C1 segment of cervical spinal cord (tissue), 14 donors: ENCODE measurements at regions not wholly inside any gene's neighbourhood (a gene's known extent, or its start where the extent isn't known, plus 50 kb on each side); places are given as distances from the start of the nearest gene placed in this dataset.

Experiments
- DNase-seq, 14 donors: peaks; one replicate each; lab custom pipeline; 2025; lab: John Stamatoyannopoulos, UW

DNA sequence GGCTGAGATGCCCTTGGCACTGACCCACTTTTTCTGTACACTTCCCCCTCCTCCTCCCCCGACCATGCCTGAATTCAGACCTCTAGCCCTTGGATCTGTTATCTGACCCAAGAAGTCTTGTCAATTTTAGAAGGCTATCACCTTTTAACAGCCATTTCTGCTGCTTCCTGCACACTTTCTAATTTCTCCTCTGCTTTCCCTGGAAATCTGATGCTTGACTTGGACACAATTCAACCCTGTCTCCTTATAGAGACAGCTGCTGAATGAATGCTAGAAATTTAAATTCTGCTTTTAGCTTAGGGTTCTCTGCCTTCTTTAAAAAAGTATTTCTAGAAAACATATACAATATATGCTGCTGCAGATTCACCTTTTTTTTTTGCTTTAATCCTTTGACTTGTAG, 417.9 kb upstream of the KLF6 start:
- DNase-seq: no peak

DNA sequence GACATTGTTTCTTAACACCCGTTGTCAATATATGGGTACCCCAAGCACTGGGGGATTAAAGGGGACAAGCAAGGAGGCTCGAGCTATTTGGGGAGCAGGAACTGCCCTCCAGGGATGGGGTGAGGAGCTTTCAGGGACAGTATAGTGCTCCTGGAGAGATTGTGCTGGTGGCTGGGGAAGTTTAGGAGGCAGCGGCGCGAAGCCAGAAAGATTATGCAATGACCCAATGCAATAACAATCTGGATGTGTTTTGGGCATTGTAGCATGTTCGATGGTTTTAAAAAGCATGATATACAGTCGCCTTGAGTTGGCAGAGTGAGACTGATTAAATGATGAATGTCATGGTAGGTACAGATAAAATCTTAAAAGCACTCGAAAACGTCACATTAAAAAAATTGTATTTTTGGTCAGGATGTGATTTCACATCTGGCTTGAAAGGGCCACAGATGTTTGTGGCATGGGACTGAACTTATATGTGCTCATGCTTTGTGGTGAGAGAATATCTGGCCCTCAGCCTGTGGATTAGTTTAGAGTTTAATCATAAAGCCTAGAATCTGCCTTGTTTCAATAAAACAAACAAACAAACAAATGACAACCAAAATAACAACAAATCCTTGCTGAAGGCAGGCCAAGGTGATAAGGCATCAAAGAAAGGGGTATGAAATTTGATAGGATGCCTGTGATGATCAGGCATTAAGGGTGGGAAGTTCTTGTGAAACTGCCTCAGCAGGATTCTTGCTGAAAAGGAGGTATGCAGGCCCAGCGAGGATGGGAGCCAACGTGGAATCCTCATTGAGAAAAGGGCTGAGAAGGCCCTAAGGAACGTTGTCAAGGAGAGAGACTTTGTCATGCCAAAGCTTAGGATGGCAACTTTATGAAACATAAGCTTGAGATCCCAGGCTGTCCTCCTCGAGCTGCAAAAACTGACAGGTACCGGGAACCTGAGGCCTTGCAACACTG, 417.1 kb upstream of the KLF6 start:
- no peak for DNase-seq

GRCh38 chr10:4199196-4199595, 414.2 kb upstream of the KLF6 start:
- no peak for DNase-seq

DNA sequence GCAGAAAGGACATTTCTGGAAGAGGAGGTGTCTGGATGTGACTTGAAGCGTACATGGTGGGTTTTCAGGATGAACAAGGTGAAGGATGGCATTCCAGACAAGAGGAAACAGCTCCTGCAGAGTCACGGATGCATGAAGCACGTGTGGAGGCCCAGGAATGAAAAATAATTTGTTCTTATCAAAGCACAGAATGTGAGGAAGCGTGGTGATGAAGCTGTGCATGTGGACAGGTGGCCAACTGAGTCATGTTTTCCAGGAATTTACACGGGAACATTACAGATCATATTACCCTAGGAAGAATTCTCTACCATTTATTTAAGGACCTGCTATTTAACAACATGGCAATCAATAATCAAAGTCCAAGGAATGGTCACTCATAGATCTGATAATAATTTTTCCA, 413.2 kb upstream of the KLF6 start:
- no peak for DNase-seq

DNA sequence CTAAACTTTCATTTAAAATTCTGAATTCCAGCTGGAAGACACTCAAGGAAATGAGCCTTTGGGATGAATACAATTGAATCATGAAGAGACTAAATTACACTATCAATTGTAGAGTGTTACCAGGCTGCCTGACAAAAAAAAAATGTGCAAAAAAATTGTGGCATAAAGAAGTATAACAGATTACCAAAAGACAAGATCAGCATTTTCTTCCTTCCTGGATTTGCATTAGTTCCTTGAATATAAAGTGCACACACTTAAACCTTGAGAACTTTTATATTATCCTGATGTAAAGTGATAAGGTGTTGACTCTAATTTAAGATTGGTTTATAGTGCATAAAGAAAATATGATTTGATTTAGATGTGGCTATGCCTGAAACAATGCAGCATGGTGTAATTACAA, 412.7 kb upstream of the KLF6 start:
- DNase-seq: no peak

DNA sequence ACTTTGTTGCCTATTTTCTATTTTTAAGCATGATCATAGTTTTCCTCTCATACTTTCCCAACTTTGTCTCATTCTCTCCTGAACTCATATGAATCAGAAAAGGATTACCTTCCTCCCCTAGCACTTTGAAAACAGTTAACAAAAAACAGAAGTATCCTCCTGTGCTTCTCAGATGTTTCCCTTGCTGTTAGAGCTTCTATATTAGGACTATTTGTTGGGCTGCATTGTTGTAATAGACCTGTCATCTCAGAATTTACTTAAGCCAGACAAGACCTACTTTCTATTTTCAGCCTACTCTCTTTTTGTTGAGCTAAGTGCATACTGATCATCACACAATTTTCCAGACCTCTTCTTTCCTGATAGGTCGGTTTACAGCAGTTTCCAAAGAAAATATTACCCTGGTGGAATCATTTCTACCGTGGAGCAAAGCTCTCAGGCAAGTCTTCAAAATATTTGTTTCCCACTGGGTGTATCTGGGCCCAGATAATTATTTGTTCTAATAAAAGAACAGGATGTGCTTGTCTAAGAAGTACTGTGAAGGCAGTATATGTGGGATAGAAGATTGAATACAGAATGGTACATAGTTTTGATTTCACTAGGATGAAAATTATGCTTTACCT, 411.9 kb upstream of the KLF6 start:
- DNase-seq: no peak

DNA sequence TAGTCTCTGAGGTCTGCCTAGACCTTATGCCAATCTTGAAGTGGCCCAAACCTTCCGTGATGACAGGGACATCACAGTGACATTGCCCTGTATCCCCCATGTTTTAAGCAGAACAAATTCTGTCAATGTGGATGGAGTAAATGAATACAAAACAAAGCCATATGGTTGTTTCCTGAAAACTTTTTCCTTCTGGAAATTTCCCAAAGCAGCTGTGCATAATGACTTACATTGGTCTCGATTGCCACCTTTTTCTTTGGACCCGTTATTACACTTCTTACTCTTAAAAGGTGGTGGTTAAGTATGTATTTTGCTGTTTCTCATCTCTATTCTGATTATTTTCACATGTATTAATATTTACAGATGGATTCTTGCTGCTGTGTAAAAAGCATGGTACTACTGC, 411.2 kb upstream of the KLF6 start:
- no peak for DNase-seq

DNA sequence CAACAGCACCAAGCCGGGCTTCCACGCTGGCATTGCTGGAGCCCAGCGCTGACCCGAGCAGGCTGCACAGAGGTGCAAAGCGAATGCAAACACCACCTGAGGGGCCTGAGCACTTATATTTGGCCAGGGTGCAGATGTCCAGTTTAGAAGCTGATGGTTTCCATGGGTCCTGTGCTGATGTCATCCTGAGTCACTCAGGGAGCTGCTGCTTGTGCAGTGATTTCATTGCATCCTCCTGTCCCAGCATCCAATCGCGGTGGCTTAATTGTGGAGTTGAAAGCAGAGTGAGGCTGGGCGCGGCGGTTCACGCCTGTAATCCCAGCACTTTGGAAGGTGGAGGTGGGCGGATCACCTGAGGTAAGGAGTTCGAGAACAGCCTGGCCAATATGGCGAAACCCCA, 410.2 kb upstream of the KLF6 start:
- no peak for DNase-seq

DNA sequence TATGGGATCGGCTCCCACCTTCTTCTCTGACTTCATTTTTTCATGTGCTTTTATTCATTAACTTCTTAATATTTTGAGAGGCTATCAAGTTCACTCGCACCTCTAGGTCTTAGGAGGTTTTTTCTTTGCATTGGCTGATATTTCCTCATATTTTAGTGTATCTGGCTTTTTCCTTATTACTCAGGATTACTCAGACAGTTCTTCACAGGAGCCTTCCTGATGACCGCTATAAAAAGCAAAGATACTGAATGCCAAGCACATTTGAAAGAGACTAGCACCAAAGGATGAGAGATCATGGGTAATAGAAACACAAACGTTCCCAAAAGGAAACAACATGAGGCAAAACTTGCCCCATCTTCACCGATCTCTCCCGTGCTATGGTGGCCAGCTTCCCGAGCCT, 409.2 kb upstream of the KLF6 start:
- no peak for DNase-seq

- DNase-seq: no peak
Observed at GRCh38 chr10:4191894-4192293, 406.9 kb upstream of the KLF6 start.

GRCh38 chr10:4191354-4191753, 406.3 kb upstream of the KLF6 start:
- no peak for DNase-seq

DNA sequence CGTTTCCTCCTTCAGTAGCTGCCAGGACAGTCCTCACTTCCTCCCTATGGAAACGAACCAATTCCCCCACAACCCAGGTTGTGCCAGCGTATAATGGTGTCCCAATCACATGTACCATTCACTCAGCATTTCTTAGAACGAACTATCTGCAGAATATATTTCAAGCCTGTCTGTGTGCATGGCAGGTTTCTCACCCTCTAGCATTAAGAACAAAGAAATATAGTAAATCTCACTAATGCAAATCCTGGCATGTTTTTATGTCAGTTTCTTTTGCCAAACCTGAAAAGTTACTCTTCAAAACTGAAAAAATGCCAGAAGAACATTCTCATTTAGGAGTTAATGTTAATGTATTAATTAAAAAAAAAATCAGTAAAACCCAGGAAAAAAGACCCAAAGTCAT, 405.9 kb upstream of the KLF6 start:
- DNase-seq: no peak

- no peak for DNase-seq
Observed at GRCh38 chr10:4189281-4189680, 404.3 kb upstream of the KLF6 start.

- no peak for DNase-seq
Observed at GRCh38 chr10:4188406-4188805, 403.4 kb upstream of the KLF6 start.

DNA sequence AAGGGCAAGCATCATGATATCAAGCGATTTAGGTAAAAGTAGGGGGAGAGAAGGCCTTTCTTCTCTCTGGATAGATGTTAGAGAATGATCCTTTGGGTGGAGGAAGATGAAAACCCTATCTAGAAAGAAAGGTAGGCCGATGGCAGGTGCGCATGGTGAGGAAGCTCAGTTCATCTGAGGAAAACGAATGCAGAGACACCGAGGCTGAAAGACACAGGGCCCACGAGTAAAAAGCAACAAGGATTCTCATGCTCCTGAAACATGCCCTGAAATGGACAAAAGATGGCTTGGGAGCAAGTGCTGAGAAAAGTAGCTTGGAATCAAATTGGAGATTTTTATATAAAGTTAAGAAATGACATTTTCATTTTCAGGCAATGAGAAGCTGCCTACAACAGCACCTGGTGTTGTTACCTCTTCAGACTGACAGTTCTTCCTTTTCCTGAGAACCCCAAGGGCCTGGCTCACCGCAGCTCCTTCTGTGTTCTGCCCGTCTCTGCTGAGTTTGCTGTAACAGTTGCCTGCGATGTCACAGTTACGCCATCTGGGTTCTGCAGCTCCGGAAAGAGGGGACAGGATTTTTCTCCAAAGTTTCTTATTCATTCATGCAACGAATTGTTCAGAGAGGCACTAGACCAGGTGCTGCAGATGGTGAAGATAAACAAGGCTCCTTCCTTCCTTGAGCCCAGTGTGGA, 402.0 kb upstream of the KLF6 start:
- no peak for DNase-seq

DNA sequence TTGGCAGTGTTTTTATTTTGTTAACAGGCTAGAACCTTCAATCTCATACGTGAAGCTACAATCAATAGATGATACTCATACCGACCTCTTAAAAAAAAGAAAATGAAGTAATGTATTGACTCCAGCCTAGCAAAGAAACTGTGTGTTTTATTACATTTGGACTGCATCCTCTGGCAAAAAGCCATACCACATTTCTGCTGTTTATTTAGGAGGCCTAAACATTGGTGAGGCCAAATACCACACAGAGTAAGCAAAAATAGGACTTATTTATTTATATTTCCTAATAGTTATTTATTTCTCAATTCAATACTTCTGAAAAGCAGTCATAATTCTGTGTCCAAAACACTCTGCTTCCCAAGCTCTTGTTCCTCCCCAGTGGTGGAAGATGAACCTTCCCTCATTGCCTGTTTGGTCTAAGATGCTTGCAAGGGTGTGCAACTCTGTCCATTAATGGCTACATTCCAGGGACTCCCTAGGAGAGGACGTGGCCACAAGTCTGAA, 398.8 kb upstream of the KLF6 start:
- DNase-seq: no peak

DNA sequence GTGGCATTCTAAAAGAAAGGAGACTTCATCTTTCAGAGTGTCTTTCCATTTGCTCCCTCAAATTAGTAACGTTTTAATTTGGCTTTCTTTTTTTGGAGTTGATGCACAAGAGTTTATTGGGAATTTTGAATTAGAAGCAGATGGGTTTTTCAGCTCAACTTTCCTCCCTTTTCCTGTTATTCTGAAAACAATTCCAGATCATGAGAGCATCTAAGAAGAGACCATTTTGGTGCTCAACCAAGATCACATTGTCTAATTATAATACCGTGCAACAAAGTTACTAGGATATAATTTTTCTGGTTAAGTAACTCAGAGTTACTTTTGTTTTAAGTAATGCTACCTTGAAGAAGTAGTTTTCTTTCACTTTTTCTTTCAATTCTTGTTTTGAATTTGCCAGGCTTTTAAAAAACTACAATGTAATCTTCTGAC, 396.6 kb upstream of the KLF6 start:
- DNase-seq: no peak

DNA sequence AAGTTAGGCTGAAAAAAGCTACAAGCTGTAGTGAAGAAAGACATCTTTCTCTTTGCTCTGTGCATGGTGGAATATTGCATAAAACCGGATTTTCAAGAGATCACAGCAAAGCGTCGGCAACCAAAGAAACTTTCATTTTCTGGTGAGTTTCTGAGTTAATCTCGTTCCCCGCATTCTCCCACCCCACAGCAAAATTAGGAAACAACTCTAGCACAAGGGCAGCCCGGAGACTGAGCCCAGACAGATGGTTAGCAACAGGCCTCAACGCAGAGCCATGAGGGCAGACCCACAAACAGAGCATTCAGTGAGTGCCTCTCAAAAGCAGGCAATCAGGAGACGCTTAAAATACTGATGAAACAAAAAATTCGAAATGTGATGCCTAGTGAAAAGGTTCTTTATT, 396.1 kb upstream of the KLF6 start:
- no peak for DNase-seq

- DNase-seq: no peak
Observed at GRCh38 chr10:4177791-4178190, 392.8 kb upstream of the KLF6 start.

DNA sequence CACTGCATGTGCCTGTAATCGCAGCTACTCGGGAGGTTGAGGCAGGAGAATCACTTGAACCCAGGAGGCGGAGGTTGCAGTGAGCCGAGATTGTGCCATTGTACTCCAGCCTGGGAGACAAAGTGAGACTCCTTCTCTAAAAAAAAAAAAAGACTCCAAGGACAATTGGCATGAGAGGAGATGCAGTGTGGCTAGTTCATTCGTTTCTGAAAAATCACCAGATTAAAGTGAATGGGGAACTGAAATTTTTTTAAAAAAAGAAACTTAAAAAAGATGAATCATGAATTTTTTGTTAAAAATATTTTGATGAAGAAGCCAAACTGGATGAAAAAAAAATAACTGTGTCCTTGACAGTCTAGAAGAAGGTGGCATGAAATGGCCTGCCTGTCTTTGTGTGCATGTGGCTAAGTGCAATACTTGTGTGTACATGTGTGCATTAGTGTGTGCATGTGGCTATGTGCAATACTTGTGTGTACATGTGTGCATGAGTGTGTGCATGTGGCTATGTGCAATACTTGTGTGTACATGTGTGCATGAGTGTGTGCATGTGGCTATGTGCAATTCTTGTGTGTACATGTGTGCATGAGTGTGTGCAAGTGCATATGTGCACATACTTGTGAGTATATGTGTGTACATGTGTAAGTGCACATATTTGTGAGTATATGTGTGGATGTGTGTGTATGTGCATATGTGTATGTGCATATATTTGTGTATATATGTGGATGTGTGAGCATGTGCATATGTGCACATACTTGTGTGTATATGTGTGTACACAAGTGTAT, 391.7 kb upstream of the KLF6 start:
- no peak for DNase-seq

- DNase-seq: no peak
Observed at GRCh38 chr10:4174197-4174596, 389.2 kb upstream of the KLF6 start.
